GM19467 (cell line): ENCODE measurements at regions not wholly inside any gene's neighbourhood (a gene's known extent, or its start where the extent isn't known, plus 50 kb on each side); places are given as distances from the start of the nearest gene placed in this dataset.

ENCODE experiments used
- ATAC-seq: cut with Tn5 transposase; IDR thresholded peaks from one replicate; pipeline ENCODE4 v1.9.1; 2021; ENCODE audit warnings: mild to moderate bottlenecking, moderate library complexity; ENCODE audit not compliant: unreplicated experiment

DNA sequence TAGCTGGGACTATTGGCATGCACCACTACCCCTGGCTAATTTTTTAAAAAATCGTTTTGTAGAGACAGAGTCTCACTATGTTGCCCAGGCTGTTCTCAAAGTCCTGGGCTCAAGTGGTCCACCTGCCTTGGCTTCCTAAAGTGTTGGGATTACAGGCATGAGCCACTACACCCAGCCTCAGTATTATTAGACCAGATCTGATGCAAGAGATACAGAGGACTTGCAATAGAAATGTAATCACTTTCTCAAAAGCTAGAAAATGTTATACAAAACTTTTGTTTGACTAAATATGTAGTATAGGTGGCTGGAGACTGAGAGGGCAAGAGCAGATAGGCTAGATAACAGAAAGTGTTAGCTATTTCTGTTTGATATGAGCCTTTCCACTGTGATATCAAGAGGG is 531.9 kb downstream of the SOX2 start:
- no peak for ATAC-seq

DNA sequence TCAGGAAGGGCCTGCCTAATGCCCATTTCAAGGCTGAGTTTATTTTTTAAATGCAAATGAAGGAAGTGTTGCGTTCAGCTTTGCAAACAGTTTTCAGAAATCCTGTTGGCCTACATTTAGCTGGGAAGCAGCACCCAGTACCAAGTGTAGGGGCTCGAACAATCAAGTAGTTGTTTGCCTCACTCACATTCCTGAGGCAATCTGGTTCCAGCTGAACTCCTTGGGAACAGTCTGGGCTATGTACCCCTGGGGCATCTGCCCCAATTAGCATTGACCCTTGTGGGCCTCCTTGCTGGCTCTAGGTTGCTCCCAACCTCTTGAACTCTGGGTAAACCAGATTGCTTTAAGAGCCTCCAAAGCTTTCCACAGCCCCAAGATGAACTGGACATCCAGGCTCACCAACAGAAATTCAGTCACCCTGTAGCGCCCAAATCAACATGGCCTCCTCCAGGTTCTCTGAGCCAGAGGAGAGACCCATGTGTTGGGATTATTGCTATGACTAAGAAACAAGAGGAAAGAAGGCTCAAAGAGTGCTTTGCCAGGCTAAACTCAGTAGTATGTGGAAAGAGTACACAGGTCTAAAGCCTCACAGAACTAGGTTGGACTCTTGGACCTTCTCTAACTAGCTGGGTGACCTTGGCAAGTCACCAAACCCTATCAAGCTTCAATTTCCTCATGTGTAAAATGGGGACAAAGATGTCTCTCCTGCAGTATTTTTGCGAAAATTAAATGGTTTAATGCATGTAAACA is 532.7 kb downstream of the SOX2 start:
- no peak for ATAC-seq

DNA sequence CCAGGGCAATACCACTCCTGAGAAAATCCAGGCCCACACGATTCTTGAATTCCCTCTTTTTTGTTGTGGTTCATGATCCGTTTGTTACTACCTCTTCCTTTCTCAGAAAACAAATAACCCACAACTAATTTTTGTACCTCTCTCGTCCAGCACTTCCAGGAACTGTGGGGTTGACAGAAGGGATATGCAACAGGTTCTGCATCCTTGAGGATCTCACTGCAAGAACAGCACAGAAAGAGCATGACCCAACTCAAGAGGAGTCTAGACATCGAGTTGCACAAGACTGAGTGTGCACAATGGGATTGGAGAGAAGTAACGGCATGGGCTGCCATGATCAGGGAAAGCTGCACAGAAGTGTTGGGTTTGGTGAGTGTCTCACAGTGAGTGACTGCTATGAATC is 533.3 kb downstream of the SOX2 start:
- ATAC-seq = no peak

DNA sequence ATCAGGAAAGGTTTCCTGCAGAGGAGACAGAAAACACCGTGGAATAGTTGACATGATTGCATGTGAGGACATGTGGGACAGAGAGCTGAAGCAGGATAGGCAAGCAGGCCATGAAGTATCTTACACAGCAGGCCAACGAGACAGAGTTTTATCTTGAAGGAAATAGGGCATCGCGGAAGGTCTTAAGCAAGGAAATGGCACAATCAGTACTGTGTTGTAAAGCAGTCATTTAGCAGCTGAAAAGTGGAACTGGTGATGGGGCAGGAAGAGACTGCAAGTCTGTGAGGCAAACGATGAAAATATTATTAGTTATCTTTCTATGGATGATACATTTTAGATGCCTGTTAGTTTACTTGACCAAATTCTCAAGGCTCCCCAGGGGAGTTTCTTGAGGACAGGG is 535.1 kb downstream of the SOX2 start:
- ATAC-seq = no peak

DNA sequence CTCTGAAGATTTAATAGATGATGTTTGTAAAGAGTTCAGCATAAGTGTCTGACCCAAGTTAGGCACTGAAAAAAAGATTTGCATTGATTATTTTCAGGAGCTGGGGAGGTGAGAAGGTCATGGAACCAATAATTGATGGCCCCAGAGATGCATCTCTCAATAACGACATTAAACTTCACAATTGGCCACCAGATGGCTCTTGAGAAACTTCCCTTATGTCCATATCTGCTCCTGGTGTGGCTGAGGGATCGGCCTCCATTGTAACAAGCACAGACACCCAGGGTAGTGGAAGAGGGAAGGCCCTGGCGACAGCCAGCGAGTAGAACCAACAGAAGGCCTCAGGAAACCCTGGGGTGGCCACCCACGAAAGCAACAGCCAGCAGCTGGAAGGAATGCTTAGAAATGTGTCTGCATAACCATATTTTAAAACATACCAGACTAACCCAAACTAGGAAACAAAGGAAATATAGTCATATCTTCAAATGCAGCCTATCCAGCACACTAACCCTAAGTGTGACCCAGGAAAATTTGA is 536.7 kb downstream of the SOX2 start:
- no peak for ATAC-seq

DNA sequence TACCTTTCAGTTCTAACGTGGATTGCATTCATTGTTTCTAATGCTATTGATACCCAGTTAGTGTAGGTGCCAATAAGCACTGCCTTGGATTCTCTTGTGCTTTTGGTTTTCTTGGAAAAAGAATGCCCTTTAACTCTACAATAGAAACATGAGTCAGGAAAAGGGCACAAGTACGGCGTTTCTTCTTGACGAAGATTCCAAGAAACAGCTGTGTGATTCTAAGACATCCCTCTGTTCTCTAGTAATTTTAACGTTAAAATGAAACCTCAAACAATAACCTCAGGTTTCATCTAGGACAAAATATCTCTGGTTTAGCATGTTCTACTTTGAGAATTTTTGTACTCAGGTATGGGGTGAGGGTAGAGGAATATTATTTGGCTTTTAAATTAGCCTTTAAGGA is 540.5 kb upstream of the ATP11B start:
- no peak for ATAC-seq

DNA sequence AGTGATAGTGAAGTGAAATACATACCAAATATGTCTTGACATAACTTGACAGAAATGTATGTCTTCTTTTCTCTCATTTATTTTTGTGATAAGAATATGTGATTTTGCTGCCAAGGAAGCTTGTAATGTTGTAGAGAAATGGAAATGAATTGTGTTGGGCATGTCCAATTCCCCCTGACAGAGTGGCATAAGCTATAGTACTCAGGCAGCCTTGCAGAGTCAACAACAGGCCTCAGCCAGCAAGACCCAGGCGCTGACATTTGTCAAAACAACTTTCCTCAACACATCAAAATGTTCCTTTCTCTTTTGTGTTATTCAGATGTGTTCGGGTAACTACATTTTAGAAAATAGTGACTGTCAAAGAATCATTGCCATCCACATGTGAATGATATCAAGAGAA is 538.1 kb upstream of the ATP11B start:
- no peak for ATAC-seq

DNA sequence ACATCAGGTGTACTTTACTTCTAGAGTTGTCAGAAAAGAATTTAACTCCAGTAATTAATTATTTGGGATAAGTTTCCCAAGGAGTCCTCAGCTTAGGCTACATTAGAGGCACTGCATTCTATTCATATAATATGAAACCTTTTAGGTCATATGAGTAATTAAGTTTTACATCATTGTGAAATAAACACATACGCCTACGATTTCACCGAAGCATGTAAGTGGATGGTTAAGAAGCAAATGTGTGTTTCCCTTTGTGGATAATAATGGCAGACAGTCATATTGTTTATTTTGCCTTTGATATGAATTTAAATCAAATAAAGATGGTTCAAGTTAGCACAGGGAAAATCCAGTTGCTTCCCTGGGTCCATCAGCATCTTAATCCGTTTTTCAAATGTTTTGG is 535.9 kb upstream of the ATP11B start:
- no peak for ATAC-seq

DNA sequence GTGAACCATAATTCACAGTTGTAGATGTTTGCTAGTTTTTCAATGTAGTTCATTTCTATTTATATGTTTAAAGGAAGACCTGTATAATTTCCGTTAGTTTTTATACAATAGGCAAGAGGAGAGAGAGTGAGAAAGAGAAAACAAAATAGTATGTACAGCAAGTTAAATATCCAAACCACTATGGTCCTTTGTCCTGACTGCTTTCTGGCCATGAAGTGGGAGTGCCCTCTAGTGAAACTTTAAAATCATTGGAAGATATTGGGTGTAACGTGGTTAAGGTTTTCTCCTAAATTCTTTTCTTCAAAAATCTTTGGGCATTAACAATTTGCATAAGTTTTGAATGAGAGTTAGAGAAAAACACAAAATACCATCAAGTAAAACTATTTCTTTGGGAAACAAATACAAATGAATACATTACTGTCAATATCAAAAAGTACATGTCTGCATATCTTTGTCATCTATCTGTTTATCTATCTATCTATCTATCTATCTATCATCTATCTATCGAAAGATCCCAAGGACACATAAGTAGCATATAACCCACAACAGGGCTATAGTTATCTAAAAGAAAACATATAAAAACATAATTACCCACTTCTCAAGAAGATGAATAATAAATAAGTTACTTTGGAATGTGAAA is 534.6 kb upstream of the ATP11B start:
- no peak for ATAC-seq

DNA sequence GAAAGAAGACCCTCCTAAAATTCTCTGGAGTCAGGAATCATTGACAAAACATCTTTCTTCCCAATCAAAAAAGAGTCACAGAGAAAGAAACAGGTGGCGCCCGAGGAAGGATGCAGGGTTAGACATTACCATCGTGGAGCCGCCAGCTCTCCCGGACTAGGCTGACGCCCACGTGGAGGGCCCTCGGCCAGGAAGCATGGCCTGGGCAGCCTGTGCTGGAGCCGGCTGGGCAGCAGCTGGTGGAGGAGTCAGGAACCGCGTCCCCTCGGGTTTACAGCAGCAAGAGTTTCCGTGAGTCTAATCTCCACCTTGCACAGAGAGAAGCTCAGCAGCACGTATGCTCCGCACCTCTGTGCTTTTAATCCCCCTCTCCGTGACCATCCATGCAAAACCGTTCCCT is 533.7 kb upstream of the ATP11B start:
- ATAC-seq = no peak

DNA sequence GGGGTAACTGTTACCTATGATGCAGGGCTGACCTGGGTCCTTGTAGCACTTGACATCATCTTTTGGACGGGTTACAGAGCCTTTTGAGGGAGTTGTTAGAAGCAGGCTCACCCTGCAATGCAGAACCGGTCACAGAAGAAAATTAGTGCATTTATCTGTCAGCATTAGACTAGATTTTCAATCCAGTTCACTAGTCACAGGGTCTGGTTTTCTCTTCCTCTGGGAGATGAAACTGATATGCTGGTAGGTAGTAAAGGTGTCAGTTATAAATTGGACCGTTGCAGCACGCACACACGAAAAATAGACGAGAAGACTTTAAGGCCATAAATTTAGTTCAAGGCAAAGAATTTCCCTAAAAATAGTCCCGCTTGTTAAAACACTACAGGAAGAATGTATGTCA is 532.3 kb upstream of the ATP11B start:
- no peak for ATAC-seq

DNA sequence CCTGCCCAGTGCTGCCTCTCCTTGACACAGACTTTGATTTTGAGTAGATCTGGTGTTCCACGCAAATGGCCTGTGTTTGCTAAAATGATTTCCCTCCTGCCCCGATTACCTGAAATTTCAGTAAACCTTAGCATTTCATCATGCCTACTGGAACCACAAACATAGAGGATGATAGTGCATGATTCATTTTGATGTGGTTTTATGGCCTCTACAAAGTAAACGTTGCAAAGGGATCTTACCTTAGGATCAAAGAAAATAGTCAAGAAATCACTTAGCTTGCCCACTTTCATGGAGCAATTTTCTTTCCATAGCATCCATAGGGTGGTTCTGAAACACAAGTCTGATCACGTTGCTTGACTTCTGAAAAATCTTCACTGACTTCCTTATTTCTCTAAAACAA is 524.6 kb upstream of the ATP11B start:
- no peak for ATAC-seq

DNA sequence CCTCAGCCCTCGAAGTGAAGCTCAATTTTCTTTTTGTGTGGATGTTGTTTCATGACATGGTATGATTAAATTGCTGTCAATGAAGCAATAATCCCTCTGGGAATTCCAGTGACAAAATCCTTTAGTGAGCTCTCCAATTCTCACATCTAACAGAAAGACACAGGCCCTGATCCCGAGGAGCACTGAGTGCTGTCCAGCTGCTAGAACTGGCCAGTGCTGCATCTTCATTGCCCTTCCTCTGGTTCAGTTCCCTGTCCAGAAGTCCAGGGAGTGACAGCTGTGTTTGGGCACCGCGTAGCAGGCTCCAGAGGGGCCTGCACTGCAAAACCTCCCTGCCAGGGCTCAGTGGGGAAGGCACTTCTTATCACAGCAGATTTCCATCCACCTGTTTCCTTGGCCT is 516.8 kb upstream of the ATP11B start:
- no peak for ATAC-seq

DNA sequence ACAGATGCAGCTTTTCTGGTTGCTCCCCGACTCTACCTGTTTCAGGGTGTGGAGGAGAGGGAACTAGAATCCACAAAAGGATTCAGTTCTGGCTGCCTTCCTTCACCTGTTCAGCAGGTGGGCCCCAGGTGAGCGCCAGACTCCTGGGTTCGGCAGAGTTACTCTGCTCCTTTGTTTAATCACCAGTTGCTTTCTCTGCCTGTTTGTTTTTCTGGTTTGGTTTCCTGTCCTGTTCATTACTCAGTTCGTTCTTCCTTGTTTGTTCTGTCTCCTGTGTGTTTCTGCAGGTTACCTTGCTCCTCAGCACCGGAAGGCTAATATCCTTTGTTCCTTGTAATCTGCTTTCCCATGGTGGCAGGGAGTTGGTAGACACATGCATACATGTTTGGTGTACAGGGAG is 508.5 kb upstream of the ATP11B start:
- no peak for ATAC-seq

DNA sequence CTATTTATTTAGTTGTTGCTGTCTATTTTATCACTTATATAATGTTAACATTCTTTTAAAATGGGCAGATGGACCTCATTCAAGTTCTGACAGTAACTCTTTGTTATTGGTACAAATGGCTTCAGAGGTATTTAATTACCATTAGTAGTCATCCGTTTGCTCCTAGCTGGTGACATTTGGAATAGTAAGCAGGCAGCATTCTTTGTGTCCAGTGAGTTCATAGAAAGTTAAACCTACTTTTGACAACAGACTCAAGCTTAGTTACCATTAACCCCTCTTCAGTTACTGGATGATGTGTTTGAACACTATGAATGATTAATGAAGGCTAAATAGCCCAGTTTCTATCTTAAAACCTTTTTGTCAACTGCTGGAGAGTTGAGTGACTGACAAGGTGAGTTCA is 500.7 kb upstream of the ATP11B start:
- ATAC-seq = no peak

DNA sequence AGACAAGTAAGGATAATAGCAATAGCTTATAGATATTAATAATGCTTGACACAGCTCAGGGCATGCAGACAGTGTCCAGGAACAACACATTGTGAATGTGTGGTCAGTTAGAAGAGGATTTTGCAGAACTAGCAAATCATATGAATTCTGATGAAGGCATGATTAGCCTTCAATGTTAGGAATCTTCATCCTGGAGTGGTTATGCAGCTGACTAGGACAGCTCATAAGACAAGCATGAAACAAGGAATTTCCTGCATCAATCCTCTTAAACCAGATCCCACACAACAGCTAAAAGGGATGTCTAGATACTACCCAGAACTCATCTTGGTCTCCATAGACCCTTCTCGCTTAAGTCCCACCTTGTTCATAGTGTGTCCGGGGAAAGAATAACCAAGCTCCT is 499.0 kb upstream of the ATP11B start:
- no peak for ATAC-seq

DNA sequence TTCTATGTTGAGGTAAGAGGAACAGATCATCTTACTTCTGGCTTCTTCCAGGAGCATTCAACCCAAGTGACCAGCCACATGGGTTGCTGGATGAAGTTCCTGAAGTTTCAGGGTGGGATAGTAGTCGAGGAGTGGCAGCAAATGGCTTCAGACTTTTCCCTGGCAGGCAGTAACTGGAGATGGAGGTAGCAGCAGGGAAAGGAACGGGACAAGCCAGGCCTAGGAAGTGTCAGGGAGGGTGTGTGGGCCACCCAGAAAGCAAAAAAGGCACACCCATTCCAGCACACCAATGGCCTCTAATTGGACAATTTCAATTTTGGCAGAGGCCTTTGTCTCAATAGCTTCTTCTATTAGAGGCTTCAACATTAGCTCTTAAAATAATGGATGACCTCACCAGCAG is 498.6 kb upstream of the ATP11B start:
- ATAC-seq = no peak

DNA sequence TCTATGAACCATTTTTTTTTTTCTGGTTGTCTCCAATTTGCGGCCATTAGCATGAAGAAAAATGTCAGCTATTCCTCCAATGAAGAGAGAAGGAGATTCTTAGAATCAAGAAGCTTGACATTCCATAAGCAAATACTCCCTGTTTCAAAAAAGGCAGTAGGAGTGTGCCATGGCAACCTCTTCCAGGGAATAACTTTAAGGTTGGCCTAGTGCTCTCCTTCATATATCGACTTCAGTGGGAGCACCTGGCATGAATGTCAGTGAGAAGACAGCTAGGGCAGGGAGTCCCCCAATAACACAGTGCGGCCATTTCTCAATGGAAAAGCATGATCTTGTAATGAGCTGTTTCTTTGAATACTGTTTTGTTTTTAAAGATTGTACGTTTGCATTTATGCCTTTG is 493.0 kb upstream of the ATP11B start:
- ATAC-seq = no peak

DNA sequence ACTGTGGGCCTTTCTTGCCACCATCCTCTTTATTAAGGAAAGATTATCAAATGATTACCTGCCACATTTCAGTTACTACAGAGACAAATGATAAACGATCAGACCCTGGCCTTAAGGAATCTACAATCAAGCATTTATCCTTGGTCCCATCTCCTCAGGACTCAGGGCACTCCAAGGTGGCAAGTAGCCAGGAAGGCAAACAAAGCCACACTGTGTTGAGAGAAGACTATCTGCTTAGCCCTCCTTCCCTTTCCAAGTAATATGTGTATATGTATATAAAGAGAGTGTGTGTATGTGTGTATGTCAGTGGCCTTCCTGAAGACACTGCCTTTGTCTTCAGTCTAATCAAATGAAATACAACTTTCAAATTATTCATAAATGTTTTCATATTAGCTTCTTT is 490.1 kb upstream of the ATP11B start:
- no peak for ATAC-seq

DNA sequence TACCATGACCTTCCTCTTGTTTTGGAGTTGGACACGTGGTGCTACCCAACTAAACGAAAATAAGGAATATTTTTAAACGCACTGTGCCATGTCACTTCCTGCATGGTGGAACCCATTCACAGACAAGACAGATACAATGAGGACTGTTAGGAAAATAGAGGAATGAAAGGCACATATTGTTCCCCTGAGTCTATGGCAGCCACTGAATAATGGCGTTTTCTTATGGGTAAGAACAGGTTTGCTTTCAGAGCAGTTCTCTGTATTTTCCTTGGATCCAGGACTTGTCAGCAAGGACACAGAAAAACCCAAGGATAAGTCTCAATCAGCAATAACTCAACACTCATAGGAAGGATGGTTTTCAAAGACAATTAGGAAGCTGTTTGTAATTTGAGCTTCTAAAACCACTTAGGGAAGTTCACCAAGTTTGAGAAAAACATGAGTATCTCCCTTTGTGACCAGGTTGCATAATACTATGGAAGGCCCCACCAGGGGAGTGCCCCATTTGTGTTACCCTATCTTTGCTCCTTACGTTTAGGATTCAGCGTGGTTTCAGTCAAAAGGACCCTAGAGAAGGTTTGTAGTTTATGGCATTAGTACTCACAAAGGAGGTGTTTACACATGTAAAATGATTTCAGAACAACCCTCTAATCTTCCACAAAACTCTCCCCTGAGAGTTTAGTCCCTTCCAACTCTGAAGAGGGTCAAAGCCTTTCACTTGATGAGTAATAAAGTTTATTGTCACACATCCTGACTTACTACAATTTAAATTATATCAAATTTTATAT is 487.2 kb upstream of the ATP11B start:
- ATAC-seq = no peak

DNA sequence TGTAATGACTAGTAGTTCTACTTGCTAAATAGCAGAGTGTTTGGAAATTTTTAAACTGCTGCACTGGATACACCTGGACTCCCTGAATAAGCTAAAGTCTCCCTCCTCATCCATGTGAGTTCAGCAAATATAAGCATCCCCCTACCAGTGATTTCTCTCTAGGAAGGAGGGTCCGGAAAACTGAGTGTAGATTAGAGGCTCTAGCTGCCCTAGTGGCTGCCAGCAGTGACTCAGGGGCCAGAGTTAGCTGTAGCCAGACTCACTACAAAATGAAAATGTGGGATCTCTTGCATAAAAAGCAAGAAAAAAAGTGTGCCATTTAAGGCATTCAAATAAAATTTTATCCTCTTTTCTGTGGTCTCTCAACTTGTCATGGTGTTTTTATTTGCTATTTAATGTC is 485.0 kb upstream of the ATP11B start:
- ATAC-seq = no peak

DNA sequence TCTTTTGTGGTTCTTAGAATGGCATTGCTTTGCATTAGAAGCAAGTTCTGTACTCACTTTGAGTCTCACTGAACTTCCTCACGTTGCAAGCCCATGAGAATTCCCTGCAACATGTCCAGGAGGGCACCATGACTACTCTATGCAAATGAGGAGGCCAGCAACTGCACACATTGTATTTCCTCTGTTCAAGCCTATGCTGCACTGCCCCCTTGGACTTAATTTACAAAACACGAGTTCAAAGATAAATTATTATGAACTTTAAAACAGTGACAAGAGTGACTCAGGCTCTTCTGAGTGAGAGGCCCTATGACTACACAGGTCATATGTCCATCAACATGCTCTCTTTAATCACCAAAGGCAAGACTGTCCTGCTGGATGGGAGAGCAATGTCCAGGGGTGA is 484.2 kb upstream of the ATP11B start:
- no peak for ATAC-seq
